ENCODE measurements at regions not wholly inside any gene's neighbourhood (a gene's known extent, or its start where the extent isn't known, plus 50 kb on each side); places are given as distances from the start of the nearest gene placed in this dataset.
"Not testable (repeated sequence)": the region's sequence is repeated elsewhere in the genome, so short reads cannot be mapped to it uniquely, and the experiment has no call there.

- TF ChIP-seq CTCF (IDR thresholded peaks at IDR 0.05); ZFX (IDR thresholded peaks at IDR 0.05; ENCODE audit: borderline replicate concordance): not testable (repeated sequence)
Observed at GRCh38 chr2:113355339-113356015, 76.8 kb upstream of the PAX8 start.
